IMR-90 (cell line): ENCODE measurements at regions not wholly inside any gene's neighbourhood (a gene's known extent, or its start where the extent isn't known, plus 50 kb on each side); places are given as distances from the start of the nearest gene placed in this dataset.

Source experiments
- ATAC-seq: fragments of 200-7000 bp; cut with Tn5 transposase; 2 replicates; pipeline ENCODE4 v1.9.1; 2020; ENCODE audit warnings: low read depth, mild to moderate bottlenecking, moderate library complexity
- BruUV-seq: library from RNA; stranded (reverse); fragments of 400-500 nt; replicated peaks from 2 replicates; lab custom pipeline; 2021; lab: Mats Ljungman, UMichigan
- CTCF ChIA-PET: fragments of 300-600 bp; formaldehyde crosslinking; extraction: SDS; loops from one replicate; lab custom pipeline; 2021; ENCODE audit warnings: antibody characterized with exemption; lab: Yijun Ruan, JAX
- POLR2A ChIA-PET: fragments of 300-600 bp; sonication (Branson Sonifier 250); formaldehyde crosslinking; loops from one replicate; lab custom pipeline; 2022; ENCODE audit warnings: antibody characterized with exemption; ENCODE audit not compliant: unreplicated experiment; lab: Charles Lee
- DNase-seq: peaks from one replicate; pipeline ENCODE4 v3.0.0; 2013
- H2AFZ ChIP-seq: replicated peaks from 2 replicates; pipeline ENCODE3; 2013; ENCODE audit warnings: low read length, mild to moderate bottlenecking; ENCODE audit not compliant: poor library complexity
- H2AK5ac ChIP-seq: 2 replicates; pipeline ENCODE4 v1.6.1; 2013; ENCODE audit warnings: low read depth, low read length, inconsistent platforms
- H2AK9ac ChIP-seq: replicated peaks from 2 replicates; pipeline ENCODE3; 2013; ENCODE audit warnings: mild to moderate bottlenecking, low read depth, low read length, moderate library complexity; ENCODE audit not compliant: poor library complexity
- H2BK120ac ChIP-seq: 2 replicates; pipeline ENCODE4 v1.6.1; 2013; ENCODE audit warnings: low read depth, low read length, inconsistent platforms
- H2BK15ac ChIP-seq: 3 replicates; pipeline ENCODE4 v1.6.1; 2013; ENCODE audit warnings: low read depth, low read length, inconsistent platforms
- H2BK20ac ChIP-seq: 2 replicates; pipeline ENCODE4 v1.6.1; 2013; ENCODE audit warnings: low read depth, mild to moderate bottlenecking, inconsistent platforms, low read length, moderate library complexity
- H2BK5ac ChIP-seq: 2 replicates; pipeline ENCODE4 v1.6.1; 2013; ENCODE audit warnings: mild to moderate bottlenecking, low read depth, low read length, inconsistent platforms; ENCODE audit not compliant: poor library complexity, severe bottlenecking
- H3K14ac ChIP-seq: replicated peaks from 2 replicates; pipeline ENCODE4 v1.6.1; 2013; ENCODE audit warnings: low read depth, low read length, inconsistent platforms
- H3K18ac ChIP-seq: 2 replicates; pipeline ENCODE4 v1.6.1; 2013; ENCODE audit warnings: low read depth, low read length, control low read depth
- H3K23ac ChIP-seq: 2 replicates; pipeline ENCODE4 v1.6.1; 2013; ENCODE audit warnings: low read depth, low read length, inconsistent platforms
- H3K27ac ChIP-seq: 2 replicates; pipeline ENCODE4 v1.5.1; 2013; ENCODE audit warnings: mild to moderate bottlenecking, control low read depth, low read length; ENCODE audit not compliant: insufficient read depth
- H3K27me3 ChIP-seq: 2 replicates; pipeline ENCODE4 v1.6.1; 2013; ENCODE audit warnings: low read length; ENCODE audit not compliant: control insufficient read depth, insufficient read depth
- H3K36me3 ChIP-seq: 2 replicates; pipeline ENCODE4 v1.6.1; 2013; ENCODE audit warnings: low read length, mixed read lengths; ENCODE audit not compliant: control insufficient read depth, insufficient read depth
- H3K4ac ChIP-seq: 2 replicates; pipeline ENCODE4 v1.6.1; 2013; ENCODE audit warnings: low read depth, low read length, inconsistent platforms
- H3K4me1 ChIP-seq: 2 replicates; pipeline ENCODE4 v1.6.1; 2013; ENCODE audit warnings: low read length, mixed read lengths; ENCODE audit not compliant: control insufficient read depth, insufficient read depth
- H3K4me2 ChIP-seq: 2 replicates; pipeline ENCODE4 v1.6.1; 2013; ENCODE audit warnings: low read depth, mild to moderate bottlenecking, control low read depth, low read length, moderate library complexity
- H3K4me3 ChIP-seq: 2 replicates; pipeline ENCODE4 v1.5.1; 2013; ENCODE audit warnings: low read depth, mild to moderate bottlenecking, control low read depth, low read length, moderate library complexity; ENCODE audit not compliant: insufficient read depth
- H3K56ac ChIP-seq: 2 replicates; pipeline ENCODE4 v1.6.1; 2013; ENCODE audit warnings: low read length, inconsistent platforms; ENCODE audit not compliant: insufficient read depth; ENCODE audit errors: extremely low read depth
- H3K79me1 ChIP-seq, 2 experiments: 2 replicates each; pipeline ENCODE4 v1.6.1; 2013; ENCODE audit warnings: low read length in 2 of 2, inconsistent platforms in 1 of 2, low read depth in 1 of 2
- H3K9ac ChIP-seq: 2 replicates; pipeline ENCODE4 v1.6.1; 2013; ENCODE audit warnings: low read depth, low read length, control low read depth
- H3K9me1 ChIP-seq: 2 replicates; pipeline ENCODE4 v1.6.1; 2013; ENCODE audit warnings: low read length, inconsistent platforms; ENCODE audit not compliant: insufficient read depth
- H3K9me3 ChIP-seq: 2 replicates; pipeline ENCODE4 v1.6.1; 2013; ENCODE audit warnings: low read length; ENCODE audit not compliant: control insufficient read depth, insufficient read depth
- H4K20me1 ChIP-seq: 2 replicates; pipeline ENCODE4 v1.6.1; 2013; ENCODE audit warnings: low read length, inconsistent platforms; ENCODE audit not compliant: insufficient read depth
- H4K5ac ChIP-seq: 2 replicates; pipeline ENCODE4 v1.6.1; 2013; ENCODE audit warnings: mild to moderate bottlenecking, low read depth, low read length, control low read depth
- H4K8ac ChIP-seq, 2 experiments: 2 replicates each; pipeline ENCODE4 v1.6.1; 2013; ENCODE audit warnings: low read depth in 2 of 2, low read length in 2 of 2, control low read depth in 1 of 2, inconsistent platforms in 1 of 2
- H4K91ac ChIP-seq: 2 replicates; pipeline ENCODE4 v1.6.1; 2013; ENCODE audit warnings: low read depth, low read length, inconsistent platforms; ENCODE audit not compliant: insufficient read depth
- MXI1 ChIP-seq: IDR thresholded peaks from 2 replicates; pipeline ENCODE4 v1.6.1; 2012; ENCODE audit warnings: low read depth, mild to moderate bottlenecking, low read length, moderate library complexity, borderline replicate concordance
- SMC3 ChIP-seq: fragments of 150-350 bp; IDR thresholded peaks from 2 replicates; pipeline ENCODE4 v1.6.1; 2016; ENCODE audit warnings: low read depth, mild to moderate bottlenecking, antibody characterized with exemption, low read length, moderate library complexity
- WGBS, 2 experiments: methylation state at CpG; one replicate each; pipeline versions ENCODE4 v1.1.5 to v1.1.7; 2013; ENCODE audit warnings: missing lambda C conversion rate in 2 of 2; ENCODE audit not compliant: insufficient read length in 1 of 2; ENCODE audit errors: extremely low coverage in 2 of 2; 5-methylcytosine and 5-hydroxymethylcytosine counted together
- dilution Hi-C: fragments of 300-500 bp; cut with HindIII; formaldehyde crosslinking; loops from one replicate; pipeline ENCODE4 v1.14.3; 2018; ENCODE audit warnings: low sequenced_read_pairs; ENCODE audit not compliant: unreplicated experiment
- in situ Hi-C: fragments of 300-500 bp; cut with MboI; formaldehyde crosslinking; loops from 3 replicates; pipeline ENCODE4 v1.14.3; 2019; ENCODE audit warnings: low sequenced_read_pairs, inconsistent platforms, mixed read lengths
- intact Hi-C: fragments of 100-400 bp; cut with micrococcal nuclease; formaldehyde crosslinking; loops from 2 replicates; pipeline ENCODE4 v1.10.0; 2022
- TF ChIP-seq, protein P1 (sequence below): fragments of 150-350 bp; IDR thresholded peaks from 2 replicates; pipeline ENCODE4 v1.6.1; 2016; ENCODE audit warnings: low read depth, mild to moderate bottlenecking, low read length, moderate library complexity, borderline replicate concordance

DNA sequence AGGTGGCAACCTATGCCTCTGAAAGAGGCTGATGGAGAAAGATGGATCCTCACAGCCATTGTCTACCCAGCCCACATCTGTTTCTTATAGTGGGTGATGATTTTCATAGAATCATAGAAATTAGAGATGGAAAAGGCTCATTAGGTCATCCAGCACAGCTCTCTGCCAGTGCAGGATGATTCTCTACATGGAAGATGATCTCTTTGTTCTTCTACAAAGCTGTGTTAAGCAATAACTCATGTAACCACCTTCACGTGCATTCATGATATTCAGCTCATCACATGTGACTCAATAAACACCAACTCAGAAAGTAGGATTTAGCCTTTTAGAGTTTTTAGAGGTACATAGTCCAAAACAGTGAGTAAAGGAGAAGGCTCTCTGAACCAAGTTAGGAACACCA lies 539.4 kb upstream of the ID2 start:
- Histone ChIP-seq H2BK15ac (no peak overlapping the region), H3K56ac (no peak overlapping the region)
- dilution Hi-C loops: no loop called here

More for the DNA sequence above, 539.4 kb upstream of the ID2 start:
- Histone ChIP-seq H4K20me1 (no peaks in the 10 kb centered on the region), H4K5ac (no peak overlapping the region), H3K27ac (no peak overlapping the region), H2AK9ac (no peak overlapping the region), H3K9me3 (no peaks in the 10 kb centered on the region), H3K14ac (no peak overlapping the region), H3K9ac (no peak overlapping the region), H2BK120ac (no peak overlapping the region), H3K4me2 (no peak overlapping the region), H3K4me1 (peaks cover 11% of the 10 kb centered on the region), H2AFZ (no peak overlapping the region), H3K23ac (no peak overlapping the region), H2BK5ac (no peak overlapping the region), H2AK5ac (no peak overlapping the region), H4K8ac (no peak overlapping the region), H3K27me3 (no peaks in the 10 kb centered on the region), H3K36me3 (no peaks in the 10 kb centered on the region), H4K91ac (no peak overlapping the region), H3K9me1 (peaks cover 7% of the 10 kb centered on the region), H3K4ac (no peak overlapping the region), H3K4me3 (no peak overlapping the region), H3K18ac (no peak overlapping the region), H2BK20ac (no peak overlapping the region), H3K79me1 (no peaks in the 10 kb centered on the region)
- no peak for ATAC-seq
- no CpG with 5 or more reads among the region's 1 CpG for WGBS, 2 experiments
- ChIA-PET POLR2A (no interaction called here), CTCF (no interaction called here)
- BruUV-seq: no TSS peak
- TF ChIP-seq MXI1 (no peak), SMC3 (no peak)
- TF ChIP-seq, protein P1, sequence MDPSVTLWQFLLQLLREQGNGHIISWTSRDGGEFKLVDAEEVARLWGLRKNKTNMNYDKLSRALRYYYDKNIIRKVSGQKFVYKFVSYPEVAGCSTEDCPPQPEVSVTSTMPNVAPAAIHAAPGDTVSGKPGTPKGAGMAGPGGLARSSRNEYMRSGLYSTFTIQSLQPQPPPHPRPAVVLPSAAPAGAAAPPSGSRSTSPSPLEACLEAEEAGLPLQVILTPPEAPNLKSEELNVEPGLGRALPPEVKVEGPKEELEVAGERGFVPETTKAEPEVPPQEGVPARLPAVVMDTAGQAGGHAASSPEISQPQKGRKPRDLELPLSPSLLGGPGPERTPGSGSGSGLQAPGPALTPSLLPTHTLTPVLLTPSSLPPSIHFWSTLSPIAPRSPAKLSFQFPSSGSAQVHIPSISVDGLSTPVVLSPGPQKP: no peak
- in situ Hi-C loops (no loop called here), intact Hi-C loops (loop anchor here (10.0 kb wide), 1 partner anchor 162 kb away; no protein-coding TSS in a partner anchor)
- DNase-seq: no peak
